Stomach (tissue), 8 donors: ENCODE measurements at regions not wholly inside any gene's neighbourhood (a gene's known extent, or its start where the extent isn't known, plus 50 kb on each side); places are given as distances from the start of the nearest gene placed in this dataset.

Experiments
- DNase-seq, 2 donors: peaks; one replicate each; pipeline versions ENCODE4 v3.0.0 to v3.0.0-alpha.2; 2013 to 2019
- H3K27ac ChIP-seq, 5 donors: fragments of 200-600 bp in 4 of 5; sonication (generic) in 4 of 5; one replicate each; pipeline ENCODE4 v1.5.1; 2013 to 2019; ENCODE audit warnings: mild to moderate bottlenecking in 1 of 5, moderate library complexity in 1 of 5
- H3K27me3 ChIP-seq, 3 donors: fragments of 200-600 bp; sonication (generic); one replicate each; pipeline ENCODE4 v1.5.1; 2017 to 2019; ENCODE audit warnings: mixed run types in 1 of 3
- H3K36me3 ChIP-seq, 4 donors: fragments of 200-600 bp; sonication (generic); 1 replicate in 3 of 4; 2 replicates in 1 of 4; pipeline ENCODE4 v1.5.1; 2016 to 2019
- H3K4me1 ChIP-seq, 4 donors: fragments of 200-600 bp; sonication (generic); one replicate each; pipeline ENCODE4 v1.5.1; 2016 to 2019
- H3K4me3 ChIP-seq, 4 donors: fragments of 200-600 bp; sonication (generic) in 3 of 4; one replicate each; pipeline ENCODE4 v1.5.1; 2016 to 2019; ENCODE audit warnings: mild to moderate bottlenecking in 1 of 4
- H3K9me3 ChIP-seq, 4 donors: fragments of 200-600 bp; sonication (generic); one replicate each; pipeline ENCODE4 v1.5.1; 2016 to 2019
- CTCF ChIP-seq, 7 experiments: fragments of 450-650 bp in 4 of 7; fragments of 200-600 bp in 3 of 7; sonication (generic) in 3 of 7; IDR thresholded peaks; one replicate each; pipeline ENCODE4 v1.5.1; 2016 to 2019; ENCODE audit warnings: antibody characterized with exemption in 7 of 7, control low read depth in 2 of 7, mild to moderate bottlenecking in 1 of 7
- EP300 ChIP-seq: sonication (generic); formaldehyde crosslinking; IDR thresholded peaks from one replicate; pipeline ENCODE4 v1.6.1; 2017; ENCODE audit warnings: antibody characterized with exemption
- POLR2A ChIP-seq, 4 donors: fragments of 450-650 bp; IDR thresholded peaks; one replicate each; pipeline ENCODE4 v1.6.1; 2016; ENCODE audit warnings: antibody characterized with exemption in 4 of 4, control low read depth in 2 of 4, mild to moderate bottlenecking in 1 of 4, moderate library complexity in 1 of 4
- POLR2AphosphoS5 ChIP-seq, 3 donors: sonication (generic); formaldehyde crosslinking; IDR thresholded peaks; one replicate each; pipeline ENCODE4 v1.6.1; 2016; ENCODE audit warnings: antibody characterized with exemption in 3 of 3
- WGBS, 5 donors: extraction: QIAGEN DNeasy Blood & Tissue Kit in 3 of 5; methylation state at CpG; one replicate each; pipeline versions ENCODE4 v1.1.5 to v1.1.7; 2013 to 2018; 5-methylcytosine and 5-hydroxymethylcytosine counted together
- intact Hi-C: fragments of 100-400 bp; cut with DNase I; formaldehyde crosslinking; loops from one replicate; pipeline ENCODE4 v1.15.1; 2023; ENCODE audit warnings: low total_unique reads
- donor health status: healthy with polysubstance abuse.
- donor health status: Bipolar disorder and iron deficiency.
- donor health status: healthy.

- no peaks in the 10 kb centered on the region for H3K9me3 ChIP-seq
- H3K4me3 ChIP-seq = no peak overlapping the region
- no peaks in the 10 kb centered on the region for H3K27me3 ChIP-seq
- no peak overlapping the region for H3K27ac ChIP-seq
- no peak for DNase-seq
- WGBS, 5 donors = 83 to 88% (median 87%) methylated on average over 2 of the region's 2 CpGs
- H3K36me3 ChIP-seq = no peaks in the 10 kb centered on the region
- peaks cover 0 to 32% (median 11%) of the 10 kb centered on the region in 4 donors for H3K4me1 ChIP-seq
- TF ChIP-seq POLR2A (IDR thresholded peaks at IDR 0.05) = no peak
- no peak for TF ChIP-seq POLR2AphosphoS5 (IDR thresholded peaks at IDR 0.05)
- TF ChIP-seq CTCF (IDR thresholded peaks at IDR 0.05) = no peak
- TF ChIP-seq EP300 = no peak
- intact Hi-C loops = no loop called here
Measured at GRCh38 chr13:33362986-33363727, 77.6 kb upstream of the STARD13 start.

GRCh38 chr13:33364192-33364591, 78.6 kb upstream of the STARD13 start:
- Histone ChIP-seq H3K27me3 (no peaks in the 10 kb centered on the region), H3K36me3 (no peaks in the 10 kb centered on the region), H3K4me1 (peaks cover 0 to 43% (median 20%) of the 10 kb centered on the region in 4 donors), H3K27ac (no peak overlapping the region), H3K9me3 (no peaks in the 10 kb centered on the region), H3K4me3 (no peak overlapping the region)
- no peak for TF ChIP-seq POLR2A (IDR thresholded peaks at IDR 0.05)
- no peak for TF ChIP-seq EP300
- TF ChIP-seq CTCF (IDR thresholded peaks at IDR 0.05) = no peak
- TF ChIP-seq POLR2AphosphoS5 (IDR thresholded peaks at IDR 0.05) = no peak
- intact Hi-C loops = no loop called here
- WGBS, 5 donors = 88 to 92% (median 90%) methylated on average over 5 of the region's 5 CpGs
- no peak for DNase-seq

GRCh38 chr13:33366469-33367062, 81.0 kb upstream of the STARD13 start:
- Histone ChIP-seq H3K27me3 (no peaks in the 10 kb centered on the region), H3K4me1 (peaks cover 0 to 43% (median 21%) of the 10 kb centered on the region in 4 donors), H3K4me3 (no peak overlapping the region), H3K9me3 (no peaks in the 10 kb centered on the region), H3K27ac (peak overlapping the region in 4 of 5 donors; percentile 5 to 79 (median 60)), H3K36me3 (no peaks in the 10 kb centered on the region)
- intact Hi-C loops = no loop called here
- peak in 1 of 2 donors; percentile 74 for DNase-seq
- 26 to 49% (median 41%) methylated on average over 6 of the region's 6 CpGs for whole genome bisulfite sequencing, 5 donors
- TF ChIP-seq EP300 = no peak
- peak in 1 of 3 donors; percentile 48 for TF ChIP-seq POLR2AphosphoS5 (IDR thresholded peaks at IDR 0.05)

- WGBS, 5 donors = 28 to 66% (median 52%) methylated on average over 2 of the region's 2 CpGs
- H3K4me1 ChIP-seq = peaks cover 0 to 43% (median 21%) of the 10 kb centered on the region in 4 donors
- no peak for TF ChIP-seq EP300
- no peak for TF ChIP-seq POLR2AphosphoS5 (IDR thresholded peaks at IDR 0.05)
- no peak for TF ChIP-seq CTCF (IDR thresholded peaks at IDR 0.05)
- no peak for TF ChIP-seq POLR2A (IDR thresholded peaks at IDR 0.05)
- DNase-seq = no peak
- no peaks in the 10 kb centered on the region for H3K36me3 ChIP-seq
- H3K9me3 ChIP-seq = no peaks in the 10 kb centered on the region
- peak overlapping the region in 4 of 5 donors; percentile 31 to 79 (median 64) for H3K27ac ChIP-seq
- no peaks in the 10 kb centered on the region for H3K27me3 ChIP-seq
- intact Hi-C loops = no loop called here
- no peak overlapping the region for H3K4me3 ChIP-seq
Measured at GRCh38 chr13:33367171-33367895, 81.8 kb upstream of the STARD13 start.
